ENCODE measurements at regions not wholly inside any gene's neighbourhood (a gene's known extent, or its start where the extent isn't known, plus 50 kb on each side); places are given as distances from the start of the nearest gene placed in this dataset.

GRCh38 chr1:47517946-47518345 lies 80.1 kb downstream of the FOXD2 start:
- no peaks in the 10 kb centered on the region for H3K9me3 ChIP-seq
- H3K4me3 ChIP-seq, result no peak overlapping the region
- H3K27me3 ChIP-seq, result no peaks in the 10 kb centered on the region
- H3K4me1 ChIP-seq, result no peaks in the 10 kb centered on the region
- no peak for DNase-seq
- TF ChIP-seq POLR2A (IDR thresholded peaks at IDR 0.05) (no peak), CTCF (IDR thresholded peaks at IDR 0.05) (no peak)
- H3K27ac ChIP-seq, result no peak overlapping the region
- no peaks in the 10 kb centered on the region for H3K36me3 ChIP-seq
- intact Hi-C loops (cut with DNase I; ENCODE audit: low total_unique reads), result no loop called here

DNA sequence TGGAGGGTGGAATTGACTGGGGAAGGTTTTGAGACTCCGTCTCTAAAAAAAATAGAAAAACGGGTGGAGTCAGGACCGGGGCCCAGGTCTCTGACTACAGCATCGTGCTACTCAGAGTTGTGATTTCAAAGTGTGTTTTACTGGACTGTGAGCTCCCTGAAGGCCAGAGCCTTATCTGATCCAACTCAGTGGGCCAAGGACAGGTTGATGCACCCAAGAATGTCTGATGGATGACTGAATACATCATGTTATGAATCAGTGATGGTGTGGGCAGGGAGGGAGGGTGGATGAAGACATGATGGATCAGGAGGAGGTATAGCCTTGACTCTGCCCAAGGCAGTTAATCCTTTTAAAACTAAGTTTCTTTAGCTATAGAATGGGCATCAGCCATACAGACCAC lies 81.6 kb downstream of the FOXD2 start:
- intact Hi-C loops (cut with DNase I; ENCODE audit: low total_unique reads), result no loop called here
- H3K27me3 ChIP-seq, result no peaks in the 10 kb centered on the region
- no peak for DNase-seq
- no peak overlapping the region for H3K27ac ChIP-seq
- TF ChIP-seq CTCF (IDR thresholded peaks at IDR 0.05) (no peak), POLR2A (IDR thresholded peaks at IDR 0.05) (no peak)
- no peaks in the 10 kb centered on the region for H3K9me3 ChIP-seq
- no peaks in the 10 kb centered on the region for H3K4me1 ChIP-seq
- no peaks in the 10 kb centered on the region for H3K36me3 ChIP-seq
- no peak overlapping the region for H3K4me3 ChIP-seq

DNA sequence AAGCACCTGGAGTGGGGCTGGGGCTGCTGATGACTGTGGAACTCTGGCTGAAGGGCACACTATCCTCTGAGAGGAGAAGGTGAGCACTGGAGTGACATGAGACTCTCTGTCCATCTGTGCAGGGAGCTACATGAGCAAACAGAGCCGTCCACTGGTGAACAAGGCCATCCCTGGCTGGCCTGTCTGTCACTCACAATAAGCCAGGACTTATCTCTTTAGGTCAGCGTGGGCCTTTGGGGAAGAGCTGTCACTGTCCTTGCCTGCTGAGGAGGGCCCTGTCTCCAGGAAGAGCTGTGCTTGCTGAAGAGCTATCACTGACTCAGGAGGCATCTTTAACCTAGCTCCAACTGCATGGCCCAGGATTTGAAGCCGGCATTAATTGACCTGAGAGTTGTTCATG lies 82.1 kb downstream of the FOXD2 start:
- H3K27ac ChIP-seq, result no peak overlapping the region
- H3K27me3 ChIP-seq, result no peaks in the 10 kb centered on the region
- TF ChIP-seq CTCF (IDR thresholded peaks at IDR 0.05) (no peak), POLR2A (IDR thresholded peaks at IDR 0.05) (no peak)
- H3K4me1 ChIP-seq, result no peaks in the 10 kb centered on the region
- no peak for DNase-seq
- H3K4me3 ChIP-seq, result no peak overlapping the region
- no peaks in the 10 kb centered on the region for H3K36me3 ChIP-seq
- no peaks in the 10 kb centered on the region for H3K9me3 ChIP-seq
- intact Hi-C loops (cut with DNase I; ENCODE audit: low total_unique reads), result no loop called here

DNA sequence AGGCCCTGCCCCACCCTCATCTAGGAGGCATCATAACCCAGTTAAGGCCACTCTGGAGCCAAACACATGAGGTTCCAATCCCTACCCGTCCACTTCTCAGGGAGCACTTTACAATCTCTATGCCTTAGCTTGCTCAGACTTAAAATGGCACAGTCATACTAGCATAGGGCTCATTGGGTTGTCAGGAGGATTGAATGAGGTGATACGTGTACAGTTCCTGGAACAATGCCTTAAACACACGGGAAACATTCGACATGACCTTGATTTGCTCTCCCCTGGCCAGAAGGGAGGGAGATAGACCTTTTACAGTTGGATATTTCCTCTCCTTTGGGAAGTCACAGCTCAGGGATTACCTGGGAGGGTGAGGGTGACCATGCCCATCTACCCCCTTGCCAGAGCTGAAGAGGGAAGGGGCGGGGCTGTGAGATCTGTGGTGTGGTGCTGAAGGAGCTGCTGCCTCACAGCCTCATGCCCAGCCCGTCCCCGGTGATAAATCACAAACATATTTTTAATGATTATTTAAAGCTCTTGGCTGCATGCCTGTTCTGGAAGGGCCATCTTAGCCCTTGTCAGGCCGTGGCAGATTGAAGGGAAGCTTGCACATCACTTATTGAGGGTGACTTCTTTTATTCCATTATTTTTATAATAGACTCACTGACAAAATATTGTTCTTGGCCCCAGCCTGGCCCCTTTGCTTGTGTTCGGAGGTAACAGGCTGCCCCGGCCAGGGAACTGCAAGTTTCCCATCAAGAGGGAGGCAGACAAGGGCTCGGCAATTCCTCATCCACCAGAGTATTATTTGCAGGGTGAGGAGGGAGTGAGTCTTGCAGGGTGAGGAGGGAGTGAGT lies 83.4 kb downstream of the FOXD2 start:
- Histone ChIP-seq H3K27ac (no peak overlapping the region), H3K9me3 (no peaks in the 10 kb centered on the region), H3K4me1 (no peaks in the 10 kb centered on the region), H3K36me3 (no peaks in the 10 kb centered on the region), H3K4me3 (no peak overlapping the region), H3K27me3 (no peaks in the 10 kb centered on the region)
- intact Hi-C loops (cut with DNase I; ENCODE audit: low total_unique reads), result no loop called here
- no peak for DNase-seq
- TF ChIP-seq POLR2A (IDR thresholded peaks at IDR 0.05), result no peak
- no peak for TF ChIP-seq CTCF (IDR thresholded peaks at IDR 0.05)

DNA sequence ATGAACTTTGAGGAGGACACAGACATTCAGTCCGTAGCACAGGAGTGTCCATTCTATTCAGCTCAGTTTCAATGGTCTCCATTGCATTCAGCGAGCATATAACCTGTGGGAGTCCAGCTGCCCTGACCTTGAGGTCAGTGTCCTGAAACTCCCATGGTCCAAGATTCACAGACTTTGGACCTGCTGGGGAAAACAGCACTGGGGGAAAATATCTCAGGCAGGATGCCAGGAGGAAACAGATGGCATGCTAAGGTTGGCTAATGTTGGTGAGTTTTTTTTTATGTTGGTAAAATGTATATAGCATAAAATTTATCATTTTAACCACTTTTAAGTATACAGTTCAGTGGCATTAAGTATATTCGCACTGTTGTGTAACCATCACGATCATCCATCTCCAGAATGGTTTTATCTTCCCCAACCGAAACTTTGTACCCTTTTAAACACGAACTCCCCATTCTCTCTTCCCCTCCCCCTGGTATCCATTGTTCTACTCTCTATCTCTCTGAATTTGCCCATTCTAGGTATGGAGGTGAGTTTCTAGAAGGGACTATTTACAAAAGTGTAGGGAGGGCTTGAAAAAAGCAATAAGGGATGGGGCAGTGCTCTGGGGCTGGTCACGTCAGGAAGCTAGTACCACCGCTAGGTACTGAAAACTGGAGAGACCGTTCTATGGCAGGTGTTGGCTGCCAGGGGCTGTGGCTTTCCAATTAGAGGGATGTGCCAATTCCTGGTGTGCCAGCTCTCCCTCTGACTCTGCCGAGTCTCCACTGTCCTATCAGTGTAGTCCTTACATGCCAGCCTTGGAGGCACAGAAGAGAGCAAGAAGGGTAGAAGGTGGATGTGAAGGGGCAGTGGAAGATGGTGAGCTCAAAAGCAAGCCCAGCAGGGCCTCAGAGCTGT lies 85.3 kb downstream of the FOXD2 start:
- no peak for TF ChIP-seq CTCF (IDR thresholded peaks at IDR 0.05)
- TF ChIP-seq POLR2A (IDR thresholded peaks at IDR 0.05), result no peak
- Histone ChIP-seq H3K27me3 (no peaks in the 10 kb centered on the region), H3K4me1 (no peaks in the 10 kb centered on the region), H3K9me3 (no peaks in the 10 kb centered on the region), H3K36me3 (no peaks in the 10 kb centered on the region), H3K27ac (no peak overlapping the region), H3K4me3 (no peak overlapping the region)
- intact Hi-C loops (cut with DNase I; ENCODE audit: low total_unique reads), result no loop called here
- no peak for DNase-seq

All from uterus (tissue), 3 donors.